ENCODE measurements at regions not wholly inside any gene's neighbourhood (a gene's known extent, or its start where the extent isn't known, plus 50 kb on each side); places are given as distances from the start of the nearest gene placed in this dataset.
A peak's percentile ranks its signal among the peaks of the same experiment; 100 is the strongest.
"Not testable (repeated sequence)": the region's sequence is repeated elsewhere in the genome, so short reads cannot be mapped to it uniquely, and the experiment has no call there.

GRCh38 chr9:40907657-40908624 is 220.5 kb downstream of the FOXD4L6 start:
- no peak overlapping the region for H3K9ac ChIP-seq (ENCODE audit: low read length in 3 of 3)
- intact Hi-C loops (cut with DNase I): no loop called here
- peak overlapping the region in 1 of 3 donors; percentile 3 for H3K4me3 ChIP-seq (ENCODE audit: low read length in 3 of 3)
- DNase-seq (peak in 1 of 5 donors; percentile 12), FAIRE-seq (no peak)
- no peaks in the 10 kb centered on the region for H3K27me3 ChIP-seq (ENCODE audit: control insufficient read depth, insufficient read depth, low read length)
- TF ChIP-seq, protein P1, sequence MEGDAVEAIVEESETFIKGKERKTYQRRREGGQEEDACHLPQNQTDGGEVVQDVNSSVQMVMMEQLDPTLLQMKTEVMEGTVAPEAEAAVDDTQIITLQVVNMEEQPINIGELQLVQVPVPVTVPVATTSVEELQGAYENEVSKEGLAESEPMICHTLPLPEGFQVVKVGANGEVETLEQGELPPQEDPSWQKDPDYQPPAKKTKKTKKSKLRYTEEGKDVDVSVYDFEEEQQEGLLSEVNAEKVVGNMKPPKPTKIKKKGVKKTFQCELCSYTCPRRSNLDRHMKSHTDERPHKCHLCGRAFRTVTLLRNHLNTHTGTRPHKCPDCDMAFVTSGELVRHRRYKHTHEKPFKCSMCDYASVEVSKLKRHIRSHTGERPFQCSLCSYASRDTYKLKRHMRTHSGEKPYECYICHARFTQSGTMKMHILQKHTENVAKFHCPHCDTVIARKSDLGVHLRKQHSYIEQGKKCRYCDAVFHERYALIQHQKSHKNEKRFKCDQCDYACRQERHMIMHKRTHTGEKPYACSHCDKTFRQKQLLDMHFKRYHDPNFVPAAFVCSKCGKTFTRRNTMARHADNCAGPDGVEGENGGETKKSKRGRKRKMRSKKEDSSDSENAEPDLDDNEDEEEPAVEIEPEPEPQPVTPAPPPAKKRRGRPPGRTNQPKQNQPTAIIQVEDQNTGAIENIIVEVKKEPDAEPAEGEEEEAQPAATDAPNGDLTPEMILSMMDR (IDR thresholded peaks at IDR 0.05; ENCODE audit: borderline replicate concordance, extremely low read depth, insufficient read depth): no peak
- H3K27ac ChIP-seq (ENCODE audit: low read depth in 2 of 2, low read length in 2 of 2): no peak overlapping the region
- H3K36me3 ChIP-seq (ENCODE audit: control insufficient read depth in 2 of 3, insufficient read depth in 3 of 3, low read length in 3 of 3): no peaks in the 10 kb centered on the region
- H3K9me3 ChIP-seq (ENCODE audit: control insufficient read depth in 2 of 3, insufficient read depth in 1 of 3, low read length in 3 of 3): peaks cover 24 to 100% (median 63%) of the 10 kb centered on the region in 3 donors
- H3K4me1 ChIP-seq (ENCODE audit: control insufficient read depth in 2 of 3, insufficient read depth in 2 of 3, low read depth in 1 of 3, low read length in 3 of 3): no peaks in the 10 kb centered on the region

DNA sequence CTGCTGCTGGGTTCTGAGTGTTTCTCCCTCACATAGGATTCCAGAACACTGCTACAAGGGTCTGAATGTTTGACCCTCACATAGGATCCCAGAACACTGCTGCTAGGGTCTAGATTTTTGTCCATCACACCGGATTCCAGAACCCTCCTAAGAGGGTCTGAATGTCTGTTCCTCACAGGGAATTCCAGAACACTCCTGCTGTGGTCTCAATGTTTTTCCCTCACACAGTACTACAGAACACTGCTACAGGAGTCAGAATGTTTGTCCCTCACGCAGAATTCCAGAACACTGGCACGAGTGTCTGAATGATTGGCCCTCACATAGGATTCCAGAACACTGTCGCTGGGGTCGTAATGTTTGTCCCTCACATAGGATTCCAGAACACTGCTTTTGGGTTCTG is 221.6 kb downstream of the FOXD4L6 start:
- H3K9ac ChIP-seq (ENCODE audit: low read length in 3 of 3); H3K27me3 ChIP-seq (ENCODE audit: control insufficient read depth, insufficient read depth, low read length); H3K36me3 ChIP-seq (ENCODE audit: control insufficient read depth in 2 of 3, insufficient read depth in 3 of 3, low read length in 3 of 3); DNase-seq; H3K27ac ChIP-seq (ENCODE audit: low read depth in 2 of 2, low read length in 2 of 2); H3K4me3 ChIP-seq (ENCODE audit: low read length in 3 of 3); FAIRE-seq; intact Hi-C loops (cut with DNase I); H3K4me1 ChIP-seq (ENCODE audit: control insufficient read depth in 2 of 3, insufficient read depth in 2 of 3, low read depth in 1 of 3, low read length in 3 of 3): not testable (repeated sequence)
- H3K9me3 ChIP-seq (ENCODE audit: control insufficient read depth in 2 of 3, insufficient read depth in 1 of 3, low read length in 3 of 3): peaks cover 21 to 100% (median 59%) of the 10 kb centered on the region in 3 donors

DNA sequence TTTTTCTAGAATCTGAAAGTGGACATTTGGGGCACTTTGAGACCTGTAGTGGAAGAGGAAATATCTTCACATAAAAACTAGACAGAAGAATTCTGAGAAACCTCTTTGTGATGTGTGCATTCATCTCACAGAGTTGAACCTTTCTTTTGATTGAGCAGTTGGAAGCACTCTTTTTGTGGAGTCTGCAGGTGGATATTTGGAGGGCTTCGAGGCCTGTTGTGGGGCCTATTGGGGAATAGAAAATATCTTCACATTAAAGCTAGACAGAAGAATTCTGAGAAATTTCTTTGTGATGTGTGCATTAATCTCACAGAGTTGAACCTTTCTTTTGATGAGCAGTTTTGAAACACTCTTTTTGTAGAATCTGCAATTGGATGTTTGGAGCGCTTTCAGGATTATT is 236.2 kb downstream of the FOXD4L6 start:
- intact Hi-C loops (cut with DNase I); H3K27me3 ChIP-seq (ENCODE audit: control insufficient read depth, insufficient read depth, low read length); FAIRE-seq; H3K9ac ChIP-seq (ENCODE audit: low read length in 3 of 3); H3K36me3 ChIP-seq (ENCODE audit: control insufficient read depth in 2 of 3, insufficient read depth in 3 of 3, low read length in 3 of 3); H3K27ac ChIP-seq (ENCODE audit: low read depth in 2 of 2, low read length in 2 of 2); H3K4me3 ChIP-seq (ENCODE audit: low read length in 3 of 3); DNase-seq; H3K4me1 ChIP-seq (ENCODE audit: control insufficient read depth in 2 of 3, insufficient read depth in 2 of 3, low read depth in 1 of 3, low read length in 3 of 3): not testable (repeated sequence)
- peaks cover 8 to 90% (median 30%) of the 10 kb centered on the region in 3 donors for H3K9me3 ChIP-seq (ENCODE audit: control insufficient read depth in 2 of 3, insufficient read depth in 1 of 3, low read length in 3 of 3)

DNA sequence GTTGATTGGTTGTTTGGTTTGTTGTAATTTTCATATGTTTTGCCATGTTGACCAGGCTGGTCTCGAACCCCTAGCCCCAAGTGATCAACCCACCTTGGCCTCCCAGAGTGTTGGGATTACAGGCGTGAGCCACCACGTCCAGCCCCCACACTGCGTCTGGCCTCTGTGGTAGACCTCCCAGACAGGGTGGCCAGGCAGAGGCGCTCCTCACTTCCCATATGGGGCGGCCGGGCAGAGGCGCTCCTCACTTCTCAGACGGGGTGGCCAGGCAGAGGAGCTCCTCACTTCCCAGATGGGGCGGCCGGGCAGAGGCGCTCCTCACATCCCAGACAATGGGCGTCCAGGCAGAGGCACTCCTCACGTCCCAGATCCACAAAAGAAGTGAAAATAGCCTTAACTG is 242.6 kb downstream of the FOXD4L6 start:
- H3K4me1 ChIP-seq (ENCODE audit: control insufficient read depth in 2 of 3, insufficient read depth in 2 of 3, low read depth in 1 of 3, low read length in 3 of 3); H3K9ac ChIP-seq (ENCODE audit: low read length in 3 of 3); H3K27ac ChIP-seq (ENCODE audit: low read depth in 2 of 2, low read length in 2 of 2); H3K36me3 ChIP-seq (ENCODE audit: control insufficient read depth in 2 of 3, insufficient read depth in 3 of 3, low read length in 3 of 3); H3K4me3 ChIP-seq (ENCODE audit: low read length in 3 of 3); intact Hi-C loops (cut with DNase I); H3K27me3 ChIP-seq (ENCODE audit: control insufficient read depth, insufficient read depth, low read length); FAIRE-seq: not testable (repeated sequence)
- DNase-seq: peak in 1 of 5 donors; percentile 54
- H3K9me3 ChIP-seq (ENCODE audit: control insufficient read depth in 2 of 3, insufficient read depth in 1 of 3, low read length in 3 of 3): peaks cover 5 to 88% (median 8%) of the 10 kb centered on the region in 3 donors

DNA sequence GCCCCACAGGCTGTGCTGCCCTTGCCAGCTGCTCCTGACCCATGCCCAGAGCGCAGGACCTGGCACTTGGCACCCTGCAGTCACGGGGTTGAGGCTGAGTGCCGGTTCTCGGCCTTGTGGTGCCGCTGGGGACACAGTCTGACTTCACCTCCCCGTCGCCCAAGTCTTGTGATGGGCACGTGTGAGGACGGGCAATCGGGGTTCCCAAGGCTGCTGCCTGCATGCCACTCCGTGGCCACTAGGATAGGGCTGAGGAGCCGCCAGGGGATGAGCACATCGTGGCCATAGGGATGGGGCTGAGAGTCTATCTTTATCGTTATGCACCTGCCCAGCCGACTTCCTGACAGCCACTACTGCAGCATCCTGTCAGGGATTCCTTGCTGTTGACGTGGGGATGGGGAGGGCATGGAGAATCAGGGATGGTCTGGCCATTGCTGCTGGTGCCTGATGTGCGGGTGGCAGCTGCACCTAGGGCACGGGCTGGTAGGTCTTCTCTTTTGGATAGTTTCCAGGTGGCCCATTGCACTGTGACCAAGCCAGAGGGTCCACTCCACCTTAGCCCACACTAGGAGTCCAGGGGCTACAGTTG is 243.5 kb downstream of the FOXD4L6 start:
- H3K27me3 ChIP-seq (ENCODE audit: control insufficient read depth, insufficient read depth, low read length); H3K4me1 ChIP-seq (ENCODE audit: control insufficient read depth in 2 of 3, insufficient read depth in 2 of 3, low read depth in 1 of 3, low read length in 3 of 3); H3K27ac ChIP-seq (ENCODE audit: low read depth in 2 of 2, low read length in 2 of 2); FAIRE-seq; H3K9ac ChIP-seq (ENCODE audit: low read length in 3 of 3); H3K36me3 ChIP-seq (ENCODE audit: control insufficient read depth in 2 of 3, insufficient read depth in 3 of 3, low read length in 3 of 3); intact Hi-C loops (cut with DNase I); H3K4me3 ChIP-seq (ENCODE audit: low read length in 3 of 3): not testable (repeated sequence)
- H3K9me3 ChIP-seq (ENCODE audit: control insufficient read depth in 2 of 3, insufficient read depth in 1 of 3, low read length in 3 of 3): peaks cover 5 to 88% (median 15%) of the 10 kb centered on the region in 3 donors
- peak in 1 of 5 donors; percentile 43 for DNase-seq

Data from kidney (tissue), 13 donors.